ENCODE measurements at regions not wholly inside any gene's neighbourhood (a gene's known extent, or its start where the extent isn't known, plus 50 kb on each side); places are given as distances from the start of the nearest gene placed in this dataset.

- no peak for TF ChIP-seq CTCF (conservative IDR thresholded peaks at IDR 0.05)
- Histone ChIP-seq H4K91ac (ENCODE audit: insufficient read length, low read depth, low read length) (no peak overlapping the region), H3K23ac (ENCODE audit: insufficient read length, low read depth, low read length) (no peak overlapping the region), H3K14ac (ENCODE audit: insufficient read depth, low read length) (no peak overlapping the region), H3K27ac (ENCODE audit: insufficient read length, low read depth, low read length) (no peak overlapping the region), H2BK20ac (ENCODE audit: low read depth, low read length, poor library complexity, severe bottlenecking) (no peak overlapping the region), H3K27me3 (ENCODE audit: insufficient read depth, low read length) (no peaks in the 10 kb centered on the region), H4K5ac (ENCODE audit: insufficient read length, low read depth, low read length) (no peak overlapping the region), H3K79me1 (ENCODE audit: insufficient read depth, low read depth, low read length, poor library complexity, severe bottlenecking) (no peaks in the 10 kb centered on the region), H2BK5ac (ENCODE audit: insufficient read length, low read length) (no peak overlapping the region), H3K4ac (ENCODE audit: low read depth, low read length) (no peak overlapping the region), H3K9ac (ENCODE audit: extremely low read depth, insufficient read length, low read length) (no peak overlapping the region), H2BK120ac (ENCODE audit: low read depth, low read length, poor library complexity, severe bottlenecking) (no peak overlapping the region), H2BK12ac (ENCODE audit: insufficient read length, low read depth, low read length) (no peak overlapping the region), H3K79me2 (ENCODE audit: insufficient read depth, low read length) (no peaks in the 10 kb centered on the region), H4K8ac (replicated peaks; ENCODE audit: insufficient read length, low read depth, low read length) (no peak overlapping the region), H3K18ac (ENCODE audit: insufficient read length, low read depth, low read length) (no peak overlapping the region), H3T11ph (ENCODE audit: low read length) (no peak overlapping the region), H2AK5ac (ENCODE audit: insufficient read length, low read length) (no peak overlapping the region), H3K56ac (ENCODE audit: insufficient read length, low read depth, low read length) (no peak overlapping the region), H2AFZ (ENCODE audit: low read length) (no peak overlapping the region), H4K20me1 (ENCODE audit: control insufficient read depth, insufficient read depth, insufficient read length) (no peaks in the 10 kb centered on the region), H3K4me1 (ENCODE audit: insufficient read depth, low read length) (peaks cover 3% of the 10 kb centered on the region; the same call in 1 of the 2 replicates), H2BK15ac (ENCODE audit: low read depth, low read length) (no peak overlapping the region), H3K4me2 (ENCODE audit: insufficient read depth, insufficient read length, low read length) (no peak overlapping the region), H3K23me2 (ENCODE audit: insufficient read length, low read depth, low read length, poor library complexity, severe bottlenecking) (no peaks in the 10 kb centered on the region), H3K9me3 (ENCODE audit: control insufficient read depth, low read depth, low read length) (no peaks in the 10 kb centered on the region)
- no peak overlapping the region for H3K27ac Mint-ChIP-seq
- no CpG with 5 or more reads among the region's 4 CpGs for WGBS (ENCODE audit: extremely low coverage, insufficient read length, low lambda C conversion rate)
- peaks cover 2% of the 10 kb centered on the region; the same call in 1 of the 2 replicates for H3K27me3 Mint-ChIP-seq (ENCODE audit: low read depth)
- DNase-seq, result no peak
- H3K9me3 Mint-ChIP-seq, result no peaks in the 10 kb centered on the region; a peak in 1 of 5 replicates
- H3K4me1 Mint-ChIP-seq, result peaks cover 16 to 20% of the 10 kb centered on the region in 2 experiments
- H3K36me3 Mint-ChIP-seq (ENCODE audit: insufficient read depth in 1 of 3, low read depth in 3 of 3), result peaks cover 0 to 5% (median 0%) of the 10 kb centered on the region in 3 experiments; a peak in 1 of 7 replicates
- H3K4me3 Mint-ChIP-seq, result no peak overlapping the region
Observed at GRCh38 chr7:106181658-106182265, 69.7 kb upstream of the SYPL1 start.
